IMR-90 (cell line): ENCODE measurements at regions not wholly inside any gene's neighbourhood (a gene's known extent, or its start where the extent isn't known, plus 50 kb on each side); places are given as distances from the start of the nearest gene placed in this dataset.

Experiments used
- ATAC-seq: fragments of 200-7000 bp; cut with Tn5 transposase; 2 replicates; pipeline ENCODE4 v1.9.1; 2020; ENCODE audit warnings: low read depth, mild to moderate bottlenecking, moderate library complexity
- BruUV-seq: library from RNA; stranded (reverse); fragments of 400-500 nt; replicated peaks from 2 replicates; lab custom pipeline; 2021; lab: Mats Ljungman, UMichigan
- CTCF ChIA-PET: fragments of 300-600 bp; formaldehyde crosslinking; extraction: SDS; loops from one replicate; lab custom pipeline; 2021; ENCODE audit warnings: antibody characterized with exemption; lab: Yijun Ruan, JAX
- POLR2A ChIA-PET: fragments of 300-600 bp; sonication (Branson Sonifier 250); formaldehyde crosslinking; loops from one replicate; lab custom pipeline; 2022; ENCODE audit warnings: antibody characterized with exemption; ENCODE audit not compliant: unreplicated experiment; lab: Charles Lee
- DNase-seq: peaks from one replicate; pipeline ENCODE4 v3.0.0; 2013
- H2AFZ ChIP-seq: replicated peaks from 2 replicates; pipeline ENCODE3; 2013; ENCODE audit warnings: low read length, mild to moderate bottlenecking; ENCODE audit not compliant: poor library complexity
- H2AK5ac ChIP-seq: 2 replicates; pipeline ENCODE4 v1.6.1; 2013; ENCODE audit warnings: low read depth, low read length, inconsistent platforms
- H2AK9ac ChIP-seq: replicated peaks from 2 replicates; pipeline ENCODE3; 2013; ENCODE audit warnings: mild to moderate bottlenecking, low read depth, low read length, moderate library complexity; ENCODE audit not compliant: poor library complexity
- H2BK120ac ChIP-seq: 2 replicates; pipeline ENCODE4 v1.6.1; 2013; ENCODE audit warnings: low read depth, low read length, inconsistent platforms
- H2BK15ac ChIP-seq: 3 replicates; pipeline ENCODE4 v1.6.1; 2013; ENCODE audit warnings: low read depth, low read length, inconsistent platforms
- H2BK20ac ChIP-seq: 2 replicates; pipeline ENCODE4 v1.6.1; 2013; ENCODE audit warnings: low read depth, mild to moderate bottlenecking, inconsistent platforms, low read length, moderate library complexity
- H2BK5ac ChIP-seq: 2 replicates; pipeline ENCODE4 v1.6.1; 2013; ENCODE audit warnings: mild to moderate bottlenecking, low read depth, low read length, inconsistent platforms; ENCODE audit not compliant: poor library complexity, severe bottlenecking
- H3K14ac ChIP-seq: replicated peaks from 2 replicates; pipeline ENCODE4 v1.6.1; 2013; ENCODE audit warnings: low read depth, low read length, inconsistent platforms
- H3K18ac ChIP-seq: 2 replicates; pipeline ENCODE4 v1.6.1; 2013; ENCODE audit warnings: low read depth, low read length, control low read depth
- H3K23ac ChIP-seq: 2 replicates; pipeline ENCODE4 v1.6.1; 2013; ENCODE audit warnings: low read depth, low read length, inconsistent platforms
- H3K27ac ChIP-seq: 2 replicates; pipeline ENCODE4 v1.5.1; 2013; ENCODE audit warnings: mild to moderate bottlenecking, control low read depth, low read length; ENCODE audit not compliant: insufficient read depth
- H3K27me3 ChIP-seq: 2 replicates; pipeline ENCODE4 v1.6.1; 2013; ENCODE audit warnings: low read length; ENCODE audit not compliant: control insufficient read depth, insufficient read depth
- H3K36me3 ChIP-seq: 2 replicates; pipeline ENCODE4 v1.6.1; 2013; ENCODE audit warnings: low read length, mixed read lengths; ENCODE audit not compliant: control insufficient read depth, insufficient read depth
- H3K4ac ChIP-seq: 2 replicates; pipeline ENCODE4 v1.6.1; 2013; ENCODE audit warnings: low read depth, low read length, inconsistent platforms
- H3K4me1 ChIP-seq: 2 replicates; pipeline ENCODE4 v1.6.1; 2013; ENCODE audit warnings: low read length, mixed read lengths; ENCODE audit not compliant: control insufficient read depth, insufficient read depth
- H3K4me2 ChIP-seq: 2 replicates; pipeline ENCODE4 v1.6.1; 2013; ENCODE audit warnings: low read depth, mild to moderate bottlenecking, control low read depth, low read length, moderate library complexity
- H3K4me3 ChIP-seq: 2 replicates; pipeline ENCODE4 v1.5.1; 2013; ENCODE audit warnings: low read depth, mild to moderate bottlenecking, control low read depth, low read length, moderate library complexity; ENCODE audit not compliant: insufficient read depth
- H3K56ac ChIP-seq: 2 replicates; pipeline ENCODE4 v1.6.1; 2013; ENCODE audit warnings: low read length, inconsistent platforms; ENCODE audit not compliant: insufficient read depth; ENCODE audit errors: extremely low read depth
- H3K79me1 ChIP-seq, 2 experiments: 2 replicates each; pipeline ENCODE4 v1.6.1; 2013; ENCODE audit warnings: low read length in 2 of 2, inconsistent platforms in 1 of 2, low read depth in 1 of 2
- H3K9ac ChIP-seq: 2 replicates; pipeline ENCODE4 v1.6.1; 2013; ENCODE audit warnings: low read depth, low read length, control low read depth
- H3K9me1 ChIP-seq: 2 replicates; pipeline ENCODE4 v1.6.1; 2013; ENCODE audit warnings: low read length, inconsistent platforms; ENCODE audit not compliant: insufficient read depth
- H3K9me3 ChIP-seq: 2 replicates; pipeline ENCODE4 v1.6.1; 2013; ENCODE audit warnings: low read length; ENCODE audit not compliant: control insufficient read depth, insufficient read depth
- H4K20me1 ChIP-seq: 2 replicates; pipeline ENCODE4 v1.6.1; 2013; ENCODE audit warnings: low read length, inconsistent platforms; ENCODE audit not compliant: insufficient read depth
- H4K5ac ChIP-seq: 2 replicates; pipeline ENCODE4 v1.6.1; 2013; ENCODE audit warnings: mild to moderate bottlenecking, low read depth, low read length, control low read depth
- H4K8ac ChIP-seq, 2 experiments: 2 replicates each; pipeline ENCODE4 v1.6.1; 2013; ENCODE audit warnings: low read depth in 2 of 2, low read length in 2 of 2, control low read depth in 1 of 2, inconsistent platforms in 1 of 2
- H4K91ac ChIP-seq: 2 replicates; pipeline ENCODE4 v1.6.1; 2013; ENCODE audit warnings: low read depth, low read length, inconsistent platforms; ENCODE audit not compliant: insufficient read depth
- CEBPB ChIP-seq: IDR thresholded peaks from 2 replicates; pipeline ENCODE4 v1.6.1; 2012; ENCODE audit warnings: low read depth, low read length, improper control_type of control experiment
- CHD1 ChIP-seq: IDR thresholded peaks from 2 replicates; pipeline ENCODE4 v1.6.1; 2012; ENCODE audit warnings: low read depth, low read length, improper control_type of control experiment
- CTCF ChIP-seq: conservative IDR thresholded peaks from 2 replicates; pipeline ENCODE4 v1.5.1; 2012; ENCODE audit warnings: mild to moderate bottlenecking, low read depth, low read length, improper control_type of control experiment
- ELK1 ChIP-seq: fragments of 150-350 bp; IDR thresholded peaks from 2 replicates; pipeline ENCODE4 v1.6.1; 2016; ENCODE audit warnings: low read depth, mild to moderate bottlenecking, low read length, moderate library complexity, borderline replicate concordance
- FOS ChIP-seq: fragments of 150-350 bp; IDR thresholded peaks from 2 replicates; pipeline ENCODE4 v1.6.1; 2016; ENCODE audit warnings: low read depth, low read length
- RAD21 ChIP-seq: IDR thresholded peaks from 2 replicates; pipeline ENCODE4 v1.6.1; 2012; ENCODE audit warnings: low read length, improper control_type of control experiment
- RCOR1 ChIP-seq: IDR thresholded peaks from 2 replicates; pipeline ENCODE4 v1.6.1; 2012; ENCODE audit warnings: mild to moderate bottlenecking, low read length, improper control_type of control experiment; ENCODE audit not compliant: insufficient replicate concordance
- SMC3 ChIP-seq: fragments of 150-350 bp; IDR thresholded peaks from 2 replicates; pipeline ENCODE4 v1.6.1; 2016; ENCODE audit warnings: low read depth, mild to moderate bottlenecking, antibody characterized with exemption, low read length, moderate library complexity
- WGBS, 2 experiments: methylation state at CpG; one replicate each; pipeline versions ENCODE4 v1.1.5 to v1.1.7; 2013; ENCODE audit warnings: missing lambda C conversion rate in 2 of 2; ENCODE audit not compliant: insufficient read length in 1 of 2; ENCODE audit errors: extremely low coverage in 2 of 2; 5-methylcytosine and 5-hydroxymethylcytosine counted together
- dilution Hi-C: fragments of 300-500 bp; cut with HindIII; formaldehyde crosslinking; loops from one replicate; pipeline ENCODE4 v1.14.3; 2018; ENCODE audit warnings: low sequenced_read_pairs; ENCODE audit not compliant: unreplicated experiment
- in situ Hi-C: fragments of 300-500 bp; cut with MboI; formaldehyde crosslinking; loops from 3 replicates; pipeline ENCODE4 v1.14.3; 2019; ENCODE audit warnings: low sequenced_read_pairs, inconsistent platforms, mixed read lengths
- intact Hi-C: fragments of 100-400 bp; cut with micrococcal nuclease; formaldehyde crosslinking; loops from 2 replicates; pipeline ENCODE4 v1.10.0; 2022

GRCh38 chr6:102300350-102300749, 906.8 kb downstream of the GRIK2 start:
- Histone ChIP-seq H2AK5ac (no peak overlapping the region), H2BK5ac (no peak overlapping the region), H2BK20ac (no peak overlapping the region), H3K9ac (no peak overlapping the region), H4K8ac (no peak overlapping the region), H4K20me1 (no peaks in the 10 kb centered on the region), H3K56ac (no peak overlapping the region), H2AK9ac (no peak overlapping the region), H3K9me1 (no peaks in the 10 kb centered on the region), H3K9me3 (peaks cover 5% of the 10 kb centered on the region), H3K4me2 (no peak overlapping the region), H2BK15ac (no peak overlapping the region), H3K27me3 (no peaks in the 10 kb centered on the region), H3K14ac (no peak overlapping the region), H3K4me1 (no peaks in the 10 kb centered on the region), H3K4me3 (no peak overlapping the region), H3K79me1 (no peaks in the 10 kb centered on the region), H3K23ac (no peak overlapping the region), H2BK120ac (no peak overlapping the region), H4K5ac (no peak overlapping the region), H3K4ac (no peak overlapping the region), H2AFZ (no peak overlapping the region), H3K27ac (no peak overlapping the region), H3K18ac (no peak overlapping the region), H4K91ac (no peak overlapping the region), H3K36me3 (no peaks in the 10 kb centered on the region)
- intact Hi-C loops = no loop called here
- no peak for ATAC-seq
- CTCF ChIA-PET = no interaction called here
- POLR2A ChIA-PET = no interaction called here
- no TSS peak for BruUV-seq
- in situ Hi-C loops = no loop called here
- no peak for TF ChIP-seq FOS
- TF ChIP-seq ELK1 = no peak
- no peak for TF ChIP-seq CEBPB
- TF ChIP-seq RAD21 = no peak
- no peak for TF ChIP-seq CHD1
- no peak for TF ChIP-seq SMC3
- TF ChIP-seq CTCF = no peak
- TF ChIP-seq RCOR1 = no peak
- DNase-seq = no peak
- dilution Hi-C loops = no loop called here
- no CpG with 5 or more reads among the region's 3 CpGs for WGBS, 2 experiments
